ENCODE measurements at regions not wholly inside any gene's neighbourhood (a gene's known extent, or its start where the extent isn't known, plus 50 kb on each side); places are given as distances from the start of the nearest gene placed in this dataset.
"Not testable (repeated sequence)": the region's sequence is repeated elsewhere in the genome, so short reads cannot be mapped to it uniquely, and the experiment has no call there.

- DNase-seq = no peak
Observed at GRCh38 chr5:144773628-144774027, 603.0 kb downstream of the KCTD16 start.

DNA sequence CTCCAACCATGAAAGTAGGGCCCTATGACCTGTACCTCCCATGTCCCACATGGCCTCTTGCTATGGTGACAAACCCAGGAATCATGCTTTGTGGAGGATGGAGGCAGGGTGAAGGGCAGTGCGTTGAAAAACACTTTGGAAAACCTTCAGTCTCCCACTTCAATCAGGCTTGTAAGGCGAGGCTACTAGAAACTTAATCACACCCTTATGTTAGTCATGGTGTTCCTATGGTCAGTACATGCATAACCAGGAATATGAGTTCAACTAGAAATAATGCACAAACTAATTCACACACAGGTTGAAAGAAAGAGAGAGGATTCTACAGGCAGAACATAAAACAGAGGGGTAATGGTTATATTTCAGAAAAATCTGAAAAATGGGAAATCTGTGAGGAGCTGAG is 601.1 kb downstream of the KCTD16 start:
- DNase-seq = no peak

- DNase-seq = no peak
Observed at GRCh38 chr5:144742361-144742760, 571.7 kb downstream of the KCTD16 start.

DNA sequence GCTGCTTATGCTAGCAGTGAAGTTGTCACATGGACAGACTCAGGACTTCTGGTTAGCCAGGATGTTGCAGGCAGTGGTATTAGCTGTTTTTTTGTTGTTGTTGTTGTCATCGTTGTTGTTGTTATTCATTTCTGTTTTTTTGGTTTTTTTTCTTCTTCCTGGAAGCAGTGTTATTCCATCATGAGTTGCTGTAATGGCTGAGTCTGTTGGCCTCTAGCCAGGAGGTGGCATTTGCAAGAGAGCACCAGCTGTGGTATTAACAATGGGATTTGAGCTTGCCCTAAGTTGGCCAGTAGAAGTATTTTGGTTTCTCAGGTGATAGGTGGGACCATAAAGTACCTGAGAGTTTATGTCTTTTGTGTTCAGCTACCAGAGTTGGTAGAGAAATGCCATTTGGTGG is 561.1 kb downstream of the KCTD16 start:
- DNase-seq = no peak

DNA sequence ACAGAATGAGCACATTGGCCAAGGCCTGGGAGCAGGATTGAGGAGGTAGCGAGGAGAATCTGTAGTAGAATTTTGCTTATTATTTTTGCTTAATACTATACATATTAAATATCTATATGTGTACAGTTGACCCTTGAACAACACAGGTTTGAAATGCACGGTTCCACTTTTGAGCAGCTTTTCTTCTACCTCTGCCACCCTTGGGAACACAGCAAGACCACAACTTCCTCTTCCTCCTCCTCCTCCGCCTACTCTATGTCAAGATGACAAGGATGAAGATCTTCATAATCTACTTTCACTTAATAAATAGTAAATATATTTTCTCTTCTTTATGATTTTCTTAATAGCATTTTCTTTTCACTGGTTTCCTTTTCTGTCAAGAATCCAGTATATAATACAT is 541.4 kb downstream of the KCTD16 start:
- no peak for DNase-seq

GRCh38 chr5:144711172-144711571 is 540.5 kb downstream of the KCTD16 start:
- DNase-seq = no peak

DNA sequence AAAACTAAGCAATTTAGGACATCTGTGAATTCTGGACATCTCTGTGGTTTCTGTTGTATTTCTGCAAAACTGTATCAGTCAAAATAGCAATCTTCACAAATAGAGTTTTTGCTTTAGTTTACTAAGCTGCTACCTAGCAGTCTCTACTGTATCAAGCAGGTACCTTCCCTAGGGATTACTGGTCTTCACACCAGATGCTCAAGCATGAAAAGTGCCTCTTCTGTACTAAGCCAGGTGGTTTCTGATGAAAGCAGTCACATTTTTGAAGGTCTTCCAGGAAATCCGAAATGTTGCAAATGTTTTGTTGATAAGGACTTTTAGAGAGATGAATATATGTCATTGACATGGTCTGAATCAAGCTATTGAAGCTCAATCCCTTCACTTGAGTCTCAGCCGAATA is 540.0 kb downstream of the KCTD16 start:
- no peak for DNase-seq

GRCh38 chr5:144703776-144704175 is 533.1 kb downstream of the KCTD16 start:
- DNase-seq = no peak

DNA sequence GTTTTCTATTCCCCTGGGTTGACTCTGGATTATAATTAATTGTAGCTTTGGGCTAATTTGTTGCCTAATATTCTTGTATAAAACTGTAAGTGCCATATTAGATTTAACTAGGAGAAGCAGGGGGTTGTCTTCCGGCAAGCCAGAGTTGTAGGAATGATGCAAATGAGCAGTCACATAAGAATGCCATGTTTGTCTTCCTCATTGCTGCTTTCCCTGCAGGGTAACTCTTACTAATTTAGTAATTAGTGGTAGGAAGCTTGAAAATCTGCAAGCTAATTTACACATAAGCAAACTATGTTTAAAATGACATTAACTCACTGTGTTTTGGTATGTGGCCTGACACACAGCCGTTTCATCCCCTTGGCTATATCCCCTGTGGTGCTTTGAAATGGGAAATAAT is 527.8 kb downstream of the KCTD16 start:
- peak; percentile 28 for DNase-seq

GRCh38 chr5:144697847-144698262 is 527.2 kb downstream of the KCTD16 start:
- no peak for DNase-seq

GRCh38 chr5:144691936-144692335 is 521.3 kb downstream of the KCTD16 start:
- no peak for DNase-seq

DNA sequence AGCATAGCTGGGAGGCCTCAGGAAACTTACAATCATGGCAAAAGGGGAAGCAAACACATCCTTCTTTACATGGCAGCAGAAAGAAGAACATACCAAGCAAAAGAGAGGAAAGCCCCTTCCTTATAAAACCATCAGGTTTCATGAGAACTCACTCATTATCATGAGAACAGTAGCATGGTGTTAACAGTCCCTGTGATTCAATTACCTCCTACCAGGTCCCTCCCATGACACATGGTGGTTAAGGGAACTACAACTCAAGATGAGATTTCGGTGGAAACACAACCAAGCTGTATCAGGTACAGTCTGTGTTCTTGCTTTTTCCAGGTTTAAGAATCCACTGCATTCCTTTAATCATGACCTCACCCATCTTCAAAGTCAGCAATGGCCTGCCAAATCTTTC is 514.2 kb downstream of the KCTD16 start:
- DNase-seq = no peak

DNA sequence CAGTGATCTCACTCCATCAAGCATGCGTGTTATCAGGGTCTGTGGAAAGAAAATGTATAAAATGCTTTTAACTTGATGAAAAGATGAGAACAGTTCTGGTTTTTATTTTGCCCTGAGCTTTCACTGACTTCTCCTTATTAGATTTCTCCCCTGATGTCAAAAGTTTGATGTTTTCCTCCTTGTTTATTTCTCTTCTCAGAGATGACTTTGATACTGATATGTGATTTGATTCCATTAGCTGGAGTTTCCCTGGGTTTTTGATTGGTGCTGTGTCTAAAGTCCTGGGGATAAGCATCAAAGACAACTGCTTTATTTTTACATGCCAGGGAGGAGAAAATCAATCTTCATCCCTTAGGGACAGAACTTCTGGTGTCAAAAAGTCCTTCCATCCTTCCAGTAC is 510.0 kb downstream of the KCTD16 start:
- DNase-seq = no peak

GRCh38 chr5:144671066-144671465 is 500.4 kb downstream of the KCTD16 start:
- no peak for DNase-seq

DNA sequence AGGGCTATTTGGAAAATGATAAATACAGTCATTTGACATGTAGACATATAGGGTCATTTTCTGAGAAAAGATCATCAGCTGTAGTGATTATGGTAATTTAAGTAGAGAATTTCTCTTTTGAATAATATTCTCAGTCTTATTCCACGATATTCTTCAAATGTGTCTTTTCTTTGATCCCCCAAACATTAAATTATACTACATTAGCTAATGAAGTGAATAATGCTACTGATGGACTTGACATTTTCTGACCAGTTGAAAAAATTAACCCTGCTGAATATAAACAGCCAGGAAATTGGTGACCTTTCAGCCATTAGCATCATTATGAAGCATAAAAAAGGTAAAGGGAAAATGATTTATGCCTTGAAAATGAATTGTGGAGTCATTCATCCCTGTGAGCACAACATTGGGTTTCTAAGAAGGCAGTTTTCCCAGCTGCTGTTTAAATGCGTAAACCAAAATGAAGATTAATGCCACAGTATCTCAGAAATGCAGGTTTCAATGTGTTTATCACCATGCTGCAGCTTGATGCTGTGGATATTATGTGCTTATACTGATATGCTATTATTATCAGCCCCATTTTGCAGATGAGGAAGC is 489.1 kb downstream of the KCTD16 start:
- no peak for DNase-seq

DNA sequence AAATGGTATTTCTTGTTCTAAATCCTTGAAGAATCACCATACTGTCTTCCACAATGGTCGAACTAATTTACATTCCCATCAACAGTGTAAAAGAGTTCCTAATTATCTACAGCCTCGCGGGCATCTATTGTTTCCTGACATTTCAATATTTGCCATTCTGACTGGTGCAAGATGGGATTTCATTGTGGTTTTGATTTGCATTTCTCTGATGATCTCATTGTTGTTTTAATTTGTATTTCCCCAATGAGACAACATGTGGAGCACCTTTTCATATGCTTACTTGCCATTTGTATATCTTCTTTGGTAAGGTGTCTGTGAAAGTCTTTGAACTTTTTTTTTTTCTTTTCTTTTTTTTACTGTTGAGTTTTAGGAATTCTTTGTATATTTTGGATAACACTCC is 473.6 kb downstream of the KCTD16 start:
- DNase-seq = no peak

DNA sequence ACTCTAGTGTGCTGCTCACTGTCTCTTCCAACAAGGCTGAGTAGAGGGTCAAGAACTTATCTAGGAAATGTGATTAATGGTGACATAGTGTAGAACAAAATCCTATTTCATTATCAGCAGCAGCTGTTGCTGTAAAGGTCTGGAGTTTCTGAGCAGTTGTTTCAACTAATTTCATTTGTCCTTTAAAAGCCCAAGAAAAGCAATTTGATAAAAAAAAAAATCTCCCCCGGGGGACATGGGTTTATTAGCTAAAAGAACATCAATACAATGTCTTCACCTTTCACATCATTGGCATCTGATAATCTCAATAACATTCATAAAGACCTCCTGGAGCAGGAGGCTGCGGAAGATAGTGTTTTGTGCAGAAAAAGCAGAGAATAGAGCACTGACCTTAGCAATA is 468.1 kb downstream of the KCTD16 start:
- no peak for DNase-seq

GRCh38 chr5:144634138-144634537 is 463.5 kb downstream of the KCTD16 start:
- no peak for DNase-seq

DNA sequence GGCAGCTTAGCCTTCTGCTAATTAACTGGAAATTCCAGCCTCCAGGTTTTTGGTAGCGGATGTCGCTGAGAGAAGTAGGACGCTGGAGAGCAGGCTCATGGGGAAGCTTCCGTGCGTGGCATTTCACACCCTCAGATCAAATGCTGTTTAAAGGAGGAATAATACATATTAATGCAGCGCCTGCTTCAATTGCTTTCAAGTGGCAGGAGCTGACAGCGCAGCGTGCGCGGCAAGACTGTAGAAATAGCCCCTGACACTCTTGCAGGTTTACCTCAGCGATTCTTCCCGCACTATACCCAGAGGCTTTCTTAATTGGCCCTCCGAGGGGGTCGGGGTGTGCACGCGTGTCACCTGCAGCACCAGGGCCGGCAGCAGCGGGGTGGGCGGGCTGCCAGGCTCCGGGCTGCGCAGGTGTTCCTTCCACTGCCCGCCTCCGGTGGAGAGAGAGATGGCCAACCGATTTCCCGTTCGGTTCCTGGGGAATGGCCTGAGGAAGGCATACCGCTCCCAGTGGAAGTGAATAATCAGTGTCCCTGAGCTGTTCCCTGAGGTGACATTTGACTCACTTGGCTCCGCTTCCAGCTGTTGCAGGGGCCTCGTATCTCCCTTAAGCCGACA is 427.9 kb downstream of the KCTD16 start:
- DNase-seq = no peak

- DNase-seq = no peak
Observed at GRCh38 chr5:144596517-144596916, 425.8 kb downstream of the KCTD16 start.

DNA sequence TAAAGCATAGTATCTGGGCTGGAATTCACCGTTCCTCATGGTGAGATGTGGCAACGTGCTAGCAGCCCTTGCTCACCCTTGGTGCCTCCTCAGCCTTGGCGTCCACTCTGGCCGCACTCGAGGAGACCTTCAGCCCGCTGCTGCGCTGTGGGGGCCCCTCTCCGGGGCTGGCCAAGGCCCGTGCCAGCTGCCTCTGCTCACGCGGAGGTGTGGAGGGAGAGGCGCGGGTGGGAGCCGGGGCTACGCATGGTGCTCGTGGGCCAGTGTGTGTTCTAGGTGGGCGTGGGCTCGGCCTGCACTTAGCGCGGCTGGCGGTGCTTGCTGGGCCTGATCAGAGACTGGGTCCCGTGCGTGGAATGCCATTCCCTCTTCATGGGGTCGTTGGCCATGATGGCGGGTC is 424.2 kb downstream of the KCTD16 start:
- DNase-seq = no peak

DNA sequence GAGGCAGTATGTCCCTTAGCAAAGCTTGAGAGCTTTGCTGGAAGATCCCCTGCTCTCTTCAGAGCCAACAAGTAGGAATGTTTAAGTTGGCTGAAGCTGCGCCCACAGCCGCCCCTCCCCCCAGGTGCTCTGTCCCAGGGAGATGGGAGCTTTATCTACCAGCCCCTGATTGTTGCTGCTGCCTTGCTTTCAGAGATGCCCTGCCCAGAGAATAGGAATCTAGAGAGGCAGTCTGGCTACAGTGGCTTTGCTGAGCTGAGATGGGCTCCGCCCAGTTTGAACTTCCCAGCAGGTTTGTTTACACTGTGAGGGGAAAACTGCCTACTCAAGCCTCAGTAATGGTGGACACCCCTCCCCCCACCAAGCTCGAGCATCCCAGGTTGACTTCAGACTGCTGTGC is 423.6 kb downstream of the KCTD16 start:
- not testable (repeated sequence) for DNase-seq

DNA sequence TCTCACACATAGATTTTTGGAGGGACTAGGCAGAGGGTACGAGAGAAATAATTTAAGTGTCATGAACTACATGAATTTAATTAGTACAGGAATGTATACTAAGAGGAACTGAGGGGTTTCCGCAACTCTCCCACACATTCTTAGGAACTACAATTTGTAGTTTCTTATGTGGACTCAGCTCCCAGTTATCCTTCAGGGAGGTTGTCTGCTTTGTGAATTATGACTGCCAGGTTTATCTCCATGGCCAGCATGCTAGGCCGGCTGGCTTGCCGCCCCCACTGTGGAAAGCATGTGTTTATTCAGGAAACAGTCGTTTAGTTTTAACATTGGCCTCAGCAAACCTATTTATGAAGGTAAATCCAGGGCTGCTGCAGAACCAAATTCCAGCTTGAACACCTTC is 415.0 kb downstream of the KCTD16 start:
- no peak for DNase-seq

GRCh38 chr5:144583541-144584449 is 413.1 kb downstream of the KCTD16 start:
- no peak for DNase-seq
